ENCODE measurements at regions not wholly inside any gene's neighbourhood (a gene's known extent, or its start where the extent isn't known, plus 50 kb on each side); places are given as distances from the start of the nearest gene placed in this dataset.

GRCh38 chr5:61796773-61797172 lies 464.7 kb downstream of the ZSWIM6 start:
- DNase-seq: no peak

- DNase-seq: no peak
Observed at GRCh38 chr5:61800450-61800849, 468.4 kb downstream of the ZSWIM6 start.

- DNase-seq: no peak
Observed at GRCh38 chr5:61801174-61801573, 469.1 kb downstream of the ZSWIM6 start.

- DNase-seq: no peak
Observed at GRCh38 chr5:61802456-61802855, 470.4 kb downstream of the ZSWIM6 start.

GRCh38 chr5:61805101-61805500 lies 473.0 kb downstream of the ZSWIM6 start:
- DNase-seq: no peak

- DNase-seq: no peak
Observed at GRCh38 chr5:61806491-61807020, 474.5 kb downstream of the ZSWIM6 start.

- DNase-seq: no peak
Observed at GRCh38 chr5:61808091-61808490, 476.0 kb downstream of the ZSWIM6 start.

- no peak for DNase-seq
Observed at GRCh38 chr5:61808909-61809308, 476.9 kb downstream of the ZSWIM6 start.

- DNase-seq: no peak
Observed at GRCh38 chr5:61809651-61810050, 477.6 kb downstream of the ZSWIM6 start.

- DNase-seq: no peak
Observed at GRCh38 chr5:61811052-61811451, 479.0 kb downstream of the ZSWIM6 start.

GRCh38 chr5:61813361-61813760 lies 481.3 kb downstream of the ZSWIM6 start:
- no peak for DNase-seq

- DNase-seq: no peak
Observed at GRCh38 chr5:61815339-61815738, 483.3 kb downstream of the ZSWIM6 start.

GRCh38 chr5:61816146-61816545 lies 484.1 kb downstream of the ZSWIM6 start:
- DNase-seq: no peak

- no peak for DNase-seq
Observed at GRCh38 chr5:61816585-61817450, 484.8 kb downstream of the ZSWIM6 start.

- no peak for DNase-seq
Observed at GRCh38 chr5:61817472-61818326, 485.6 kb downstream of the ZSWIM6 start.

GRCh38 chr5:61820836-61821235 lies 485.2 kb upstream of the KIF2A start:
- no peak for DNase-seq

- no peak for DNase-seq
Observed at GRCh38 chr5:61821561-61821960, 484.4 kb upstream of the KIF2A start.

GRCh38 chr5:61822584-61822983 lies 483.4 kb upstream of the KIF2A start:
- no peak for DNase-seq

- no peak for DNase-seq
Observed at GRCh38 chr5:61823065-61823464, 482.9 kb upstream of the KIF2A start.

GRCh38 chr5:61823781-61824180 lies 482.2 kb upstream of the KIF2A start:
- DNase-seq: no peak

- no peak for DNase-seq
Observed at GRCh38 chr5:61824396-61824795, 481.6 kb upstream of the KIF2A start.

GRCh38 chr5:61827445-61827975 lies 478.5 kb upstream of the KIF2A start:
- DNase-seq: no peak

- DNase-seq: no peak
Observed at GRCh38 chr5:61828856-61829255, 477.1 kb upstream of the KIF2A start.

Measured in NCI-H1930 (cell line).